Endometrium (tissue), 2 donors: ENCODE measurements at regions not wholly inside any gene's neighbourhood (a gene's known extent, or its start where the extent isn't known, plus 50 kb on each side); places are given as distances from the start of the nearest gene placed in this dataset.
"Not testable (repeated sequence)": the region's sequence is repeated elsewhere in the genome, so short reads cannot be mapped to it uniquely, and the experiment has no call there.

Experiments
- FAIRE-seq: peaks from 2 replicates; lab custom pipeline; 2012; peaks lifted over from hg19 to GRCh38; lab: Jason Lieb, UNC
- donor health status: control.
- donor health status: control.

- no peak for FAIRE-seq
Measured at GRCh38 chr16:8055761-8056160, 534.5 kb downstream of the TMEM114 start.

- no peak for FAIRE-seq
Measured at GRCh38 chr16:8053437-8053836, 536.9 kb downstream of the TMEM114 start.

DNA sequence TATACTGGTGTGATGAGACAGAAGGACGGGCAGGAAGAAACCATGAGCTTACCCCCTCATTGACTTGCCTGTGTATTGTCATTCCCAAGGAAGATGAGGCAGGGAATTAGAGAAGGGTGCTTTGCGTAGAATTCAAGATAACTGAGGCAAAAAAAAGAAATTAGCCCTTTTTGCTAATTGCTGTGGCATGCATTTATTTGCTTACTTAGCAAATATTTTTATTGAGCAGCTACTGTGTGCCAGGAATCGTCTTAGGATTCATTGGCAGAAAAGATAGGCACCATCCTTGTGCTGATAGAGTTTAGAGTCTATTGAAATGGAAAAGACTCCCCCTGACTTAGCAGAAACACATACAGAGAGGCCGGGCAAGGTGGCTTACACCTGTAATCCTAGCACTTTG lies 541.9 kb downstream of the TMEM114 start:
- FAIRE-seq, result no peak

DNA sequence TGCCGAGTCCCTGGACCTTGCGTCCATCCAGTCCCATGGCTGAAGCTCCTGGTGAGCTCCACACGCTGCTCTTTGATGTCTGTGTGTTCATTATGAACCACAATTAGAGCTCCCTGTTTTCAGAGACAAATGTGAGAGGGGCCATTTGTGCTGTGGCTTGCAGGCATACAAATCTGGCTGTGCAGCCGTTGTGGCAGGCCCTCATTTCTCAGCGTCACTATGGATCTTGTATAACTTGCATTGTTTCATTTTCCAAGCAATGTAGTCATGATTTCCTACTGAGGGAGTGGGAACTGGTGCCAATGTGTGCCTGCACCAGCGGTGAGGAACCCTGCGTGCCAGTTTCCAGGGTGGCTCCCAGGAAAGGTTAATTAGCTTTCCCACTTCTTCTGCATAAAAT lies 542.6 kb downstream of the TMEM114 start:
- FAIRE-seq, result no peak

GRCh38 chr16:8044796-8045195 lies 545.5 kb downstream of the TMEM114 start:
- no peak for FAIRE-seq

DNA sequence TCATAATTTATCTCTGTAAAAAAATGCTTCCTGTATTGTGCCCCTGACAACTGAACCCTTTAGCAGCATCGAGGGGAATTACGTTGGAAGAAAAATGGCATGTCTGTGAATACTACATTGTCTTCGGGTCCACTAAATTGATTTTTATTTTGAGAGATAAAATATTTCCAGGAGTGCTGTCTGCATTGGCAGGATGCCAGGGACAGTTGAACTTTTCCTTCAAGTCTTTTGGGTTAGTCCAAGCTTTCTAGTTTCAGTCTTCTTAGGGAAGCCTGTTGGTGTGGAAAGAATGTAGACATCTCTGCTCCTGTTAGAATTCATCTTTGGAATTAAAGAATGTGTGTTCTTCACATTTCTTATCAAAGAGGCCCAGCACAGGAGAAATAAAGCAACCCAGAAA lies 557.9 kb downstream of the TMEM114 start:
- no peak for FAIRE-seq

DNA sequence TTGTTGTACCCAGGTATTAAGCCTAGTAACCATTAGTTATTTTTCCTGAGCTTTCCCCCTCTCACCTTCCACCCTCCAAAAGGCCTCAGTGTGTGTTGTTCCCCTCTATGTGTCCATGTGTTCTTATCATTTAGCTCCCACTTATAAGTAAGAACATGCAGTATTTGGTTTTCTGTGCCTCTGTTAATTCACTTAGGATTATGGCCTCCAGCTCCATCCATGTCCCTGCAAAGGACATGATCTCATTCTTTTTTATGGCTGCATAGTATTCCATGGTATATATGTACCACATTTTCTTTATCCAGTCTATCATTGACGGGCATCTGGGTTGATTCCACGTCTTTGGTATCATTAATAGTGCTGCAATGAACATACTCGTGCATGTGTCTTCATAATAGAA lies 560.3 kb downstream of the TMEM114 start:
- FAIRE-seq, result not testable (repeated sequence)

GRCh38 chr16:8026450-8026849 lies 563.9 kb downstream of the TMEM114 start:
- no peak for FAIRE-seq

- FAIRE-seq, result no peak
Measured at GRCh38 chr16:8023326-8023725, 567.0 kb downstream of the TMEM114 start.

GRCh38 chr16:8005096-8005860 lies 585.0 kb downstream of the TMEM114 start:
- FAIRE-seq, result no peak

- FAIRE-seq, result no peak
Measured at GRCh38 chr16:7998789-7999453, 591.4 kb downstream of the TMEM114 start.

- no peak for FAIRE-seq
Measured at GRCh38 chr16:7997966-7998365, 592.3 kb downstream of the TMEM114 start.

DNA sequence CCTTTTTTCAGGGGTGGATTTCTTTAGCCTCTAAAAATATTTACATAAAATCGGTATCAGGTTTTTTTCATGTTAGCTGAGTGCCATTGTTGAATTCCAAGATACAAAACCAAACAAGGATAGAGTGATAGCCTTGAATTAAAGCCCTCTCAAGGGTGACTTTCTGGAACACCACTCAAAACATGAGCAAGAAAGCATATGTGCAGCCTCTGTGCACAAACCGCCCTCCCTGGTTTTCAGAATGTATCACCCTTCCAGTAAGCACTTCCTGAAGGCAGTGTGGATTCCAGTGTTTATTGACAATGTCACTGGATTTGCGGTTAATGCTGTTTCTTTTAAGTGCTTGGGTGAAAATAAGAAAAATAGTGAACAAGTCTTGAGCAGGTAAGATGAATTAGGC lies 597.7 kb downstream of the TMEM114 start:
- no peak for FAIRE-seq

- no peak for FAIRE-seq
Measured at GRCh38 chr16:7990626-7991260, 599.6 kb downstream of the TMEM114 start.

DNA sequence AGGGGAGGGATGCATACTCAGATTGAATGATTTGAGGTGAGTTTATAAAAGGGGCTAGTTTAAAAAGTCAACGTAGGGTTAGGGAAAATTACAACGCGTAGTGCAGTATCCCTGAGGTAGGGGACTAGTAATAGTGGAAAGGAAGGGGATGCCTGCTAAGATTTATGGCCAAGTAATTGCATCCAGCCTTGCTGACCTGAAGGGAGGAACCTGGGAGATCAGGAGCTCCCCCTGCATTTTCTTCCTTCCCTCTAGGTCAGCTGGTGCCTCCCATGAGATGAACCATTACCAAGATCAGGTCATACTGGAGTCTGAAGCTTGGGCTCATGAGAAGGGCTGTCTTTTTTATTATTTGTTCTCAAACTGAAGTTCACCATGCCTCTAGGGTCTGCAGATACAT lies 606.6 kb downstream of the TMEM114 start:
- FAIRE-seq, result no peak

DNA sequence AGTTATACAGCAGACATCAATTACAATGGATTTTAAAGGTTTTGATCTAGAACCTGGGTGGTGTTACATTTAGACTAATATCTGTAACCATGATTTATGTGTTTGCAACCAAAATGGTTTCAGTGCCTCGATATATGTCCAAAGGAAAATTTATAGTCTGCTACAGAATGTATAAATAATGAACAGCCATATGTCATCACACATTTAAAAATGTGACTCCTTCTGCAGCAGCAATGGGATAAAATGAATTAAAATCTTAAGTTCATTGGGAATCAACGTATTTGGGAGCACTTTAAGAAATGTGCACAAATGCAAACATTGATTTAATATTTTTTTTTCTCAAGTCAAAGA lies 610.2 kb downstream of the TMEM114 start:
- FAIRE-seq, result no peak

- FAIRE-seq, result no peak
Measured at GRCh38 chr16:7979448-7980132, 610.7 kb downstream of the TMEM114 start.

DNA sequence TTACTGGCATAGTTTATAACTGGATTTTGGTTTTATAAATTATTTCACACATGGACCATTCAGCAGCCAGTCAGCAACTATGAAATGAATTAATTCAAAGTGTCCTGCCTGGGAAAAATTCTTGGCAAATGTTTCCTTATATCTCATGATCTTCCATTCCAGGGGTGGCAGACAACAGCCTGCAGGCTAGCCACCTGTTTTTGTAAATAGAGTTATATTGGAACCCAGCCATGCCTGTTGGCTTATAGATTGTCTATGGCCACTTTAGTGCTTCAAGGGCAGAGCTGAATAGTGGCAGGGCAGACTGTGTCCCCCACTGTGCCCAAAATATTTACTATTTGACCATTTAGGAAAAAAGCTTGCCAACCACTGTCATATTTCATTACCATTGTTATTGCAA lies 613.7 kb downstream of the TMEM114 start:
- no peak for FAIRE-seq

GRCh38 chr16:7976125-7976524 lies 614.2 kb downstream of the TMEM114 start:
- peak; percentile 51 for FAIRE-seq

GRCh38 chr16:7967996-7968509 lies 622.3 kb downstream of the TMEM114 start:
- no peak for FAIRE-seq

- no peak for FAIRE-seq
Measured at GRCh38 chr16:7964744-7965143, 625.6 kb downstream of the TMEM114 start.

GRCh38 chr16:7964167-7964566 lies 626.1 kb downstream of the TMEM114 start:
- FAIRE-seq, result no peak
